ENCODE measurements at regions not wholly inside any gene's neighbourhood (a gene's known extent, or its start where the extent isn't known, plus 50 kb on each side); places are given as distances from the start of the nearest gene placed in this dataset.

- Histone ChIP-seq H3K36me3 (ENCODE audit: insufficient read depth, low read length) (no peaks in the 10 kb centered on the region), H3K9me3 (ENCODE audit: low read length) (no peaks in the 10 kb centered on the region), H3K4me2 (ENCODE audit: low read length) (no peak overlapping the region), H3K79me2 (replicated peaks; ENCODE audit: insufficient read depth, low read length) (no peaks in the 10 kb centered on the region), H3K27me3 (ENCODE audit: insufficient read depth, low read depth, low read length) (no peaks in the 10 kb centered on the region), H3K9ac (ENCODE audit: low read length) (no peak overlapping the region), H4K20me1 (ENCODE audit: insufficient read depth) (no peaks in the 10 kb centered on the region), H3K9me2 (ENCODE audit: insufficient read depth, low read length) (no peaks in the 10 kb centered on the region), H3K4me3 (ENCODE audit: low read length) (no peak overlapping the region), H3K27ac (ENCODE audit: low read length) (no peak overlapping the region), H2AFZ (ENCODE audit: low read depth, low read length) (no peak overlapping the region), H3F3A (ENCODE audit: insufficient read depth, low read length, poor library complexity, severe bottlenecking) (no peaks in the 10 kb centered on the region)
- TF ChIP-seq EP300 (conservative IDR thresholded peaks at IDR 0.05; ENCODE audit: poor library complexity, severe bottlenecking) (no peak), REST (IDR thresholded peaks at IDR 0.05; ENCODE audit: borderline replicate concordance) (no peak), CTCF (IDR thresholded peaks at IDR 0.05; ENCODE audit: poor library complexity, severe bottlenecking) (no peak), EZH2 (IDR thresholded peaks at IDR 0.05; ENCODE audit: borderline replicate concordance, insufficient read depth, low read length, poor library complexity, severe bottlenecking) (no peak), SMC3 (conservative IDR thresholded peaks at IDR 0.05; ENCODE audit: poor library complexity) (no peak), TAF1 (IDR thresholded peaks at IDR 0.05; ENCODE audit: low read depth) (no peak), RAD21 (conservative IDR thresholded peaks at IDR 0.05) (no peak), POLR2AphosphoS5 (IDR thresholded peaks at IDR 0.05) (no peak), MXI1 (conservative IDR thresholded peaks at IDR 0.05; ENCODE audit: poor library complexity, severe bottlenecking) (no peak)
Measured at GRCh38 chr2:60337142-60337497, 216.3 kb downstream of the BCL11A start.

- H2AFZ ChIP-seq (ENCODE audit: low read depth, low read length), result no peak overlapping the region
- H3K4me3 ChIP-seq (ENCODE audit: low read length), result no peak overlapping the region
- no peaks in the 10 kb centered on the region for H3K27me3 ChIP-seq (ENCODE audit: insufficient read depth, low read depth, low read length)
- no peak overlapping the region for H3K9ac ChIP-seq (ENCODE audit: low read length)
- H4K20me1 ChIP-seq (ENCODE audit: insufficient read depth), result no peaks in the 10 kb centered on the region
- H3K36me3 ChIP-seq (ENCODE audit: insufficient read depth, low read length), result no peaks in the 10 kb centered on the region
- no peak overlapping the region for H3K4me2 ChIP-seq (ENCODE audit: low read length)
- no peak for TF ChIP-seq RAD21 (conservative IDR thresholded peaks at IDR 0.05)
- no peak for TF ChIP-seq CTCF (IDR thresholded peaks at IDR 0.05; ENCODE audit: poor library complexity, severe bottlenecking)
- TF ChIP-seq SMC3 (conservative IDR thresholded peaks at IDR 0.05; ENCODE audit: poor library complexity), result no peak
- TF ChIP-seq REST (IDR thresholded peaks at IDR 0.05; ENCODE audit: borderline replicate concordance), result no peak
- TF ChIP-seq TAF1 (IDR thresholded peaks at IDR 0.05; ENCODE audit: low read depth), result no peak
- TF ChIP-seq EP300 (conservative IDR thresholded peaks at IDR 0.05; ENCODE audit: poor library complexity, severe bottlenecking), result no peak
- TF ChIP-seq MXI1 (conservative IDR thresholded peaks at IDR 0.05; ENCODE audit: poor library complexity, severe bottlenecking), result no peak
- no peak for TF ChIP-seq EZH2 (IDR thresholded peaks at IDR 0.05; ENCODE audit: borderline replicate concordance, insufficient read depth, low read length, poor library complexity, severe bottlenecking)
- TF ChIP-seq POLR2AphosphoS5 (IDR thresholded peaks at IDR 0.05), result no peak
- H3F3A ChIP-seq (ENCODE audit: insufficient read depth, low read length, poor library complexity, severe bottlenecking), result no peaks in the 10 kb centered on the region
- no peaks in the 10 kb centered on the region for H3K9me2 ChIP-seq (ENCODE audit: insufficient read depth, low read length)
- H3K27ac ChIP-seq (ENCODE audit: low read length), result no peak overlapping the region
- no peaks in the 10 kb centered on the region for H3K79me2 ChIP-seq (replicated peaks; ENCODE audit: insufficient read depth, low read length)
- no peaks in the 10 kb centered on the region for H3K9me3 ChIP-seq (ENCODE audit: low read length)
Measured at GRCh38 chr2:60336442-60337141, 216.9 kb downstream of the BCL11A start.
